IPS DF 6.9 (cell line): ENCODE measurements at regions not wholly inside any gene's neighbourhood (a gene's known extent, or its start where the extent isn't known, plus 50 kb on each side); places are given as distances from the start of the nearest gene placed in this dataset.

ENCODE experiments used
- DNase-seq: peaks from one replicate; pipeline ENCODE4 v3.0.0-alpha.2; 2013; ENCODE audit warnings: low read depth, low spot score
- H3K27ac ChIP-seq: one replicate; pipeline ENCODE4 v1.5.1; 2013; ENCODE audit warnings: low read length, control low read depth
- H3K27me3 ChIP-seq: 2 replicates; pipeline ENCODE4 v1.6.1; 2013; ENCODE audit warnings: mild to moderate bottlenecking, low read length; ENCODE audit not compliant: control insufficient read depth, insufficient read depth
- H3K36me3 ChIP-seq: 2 replicates; pipeline ENCODE4 v1.6.1; 2013; ENCODE audit warnings: low read length; ENCODE audit not compliant: control insufficient read depth, insufficient read depth
- H3K4me1 ChIP-seq: 2 replicates; pipeline ENCODE4 v1.6.1; 2013; ENCODE audit warnings: low read length; ENCODE audit not compliant: control insufficient read depth, insufficient read depth
- H3K4me3 ChIP-seq: 2 replicates; pipeline ENCODE4 v1.5.1; 2013; ENCODE audit warnings: mild to moderate bottlenecking, low read length
- H3K9me3 ChIP-seq: 2 replicates; pipeline ENCODE4 v1.6.1; 2013; ENCODE audit warnings: low read length, inconsistent platforms; ENCODE audit not compliant: control insufficient read depth, insufficient read depth
- WGBS: extraction: QIAGEN DNeasy Blood & Tissue Kit; methylation state at CpG from one replicate; pipeline ENCODE4 v1.1.7; 2013; ENCODE audit warnings: mixed read lengths, missing lambda C conversion rate; ENCODE audit not compliant: insufficient read length, insufficient coverage; 5-methylcytosine and 5-hydroxymethylcytosine counted together

DNA sequence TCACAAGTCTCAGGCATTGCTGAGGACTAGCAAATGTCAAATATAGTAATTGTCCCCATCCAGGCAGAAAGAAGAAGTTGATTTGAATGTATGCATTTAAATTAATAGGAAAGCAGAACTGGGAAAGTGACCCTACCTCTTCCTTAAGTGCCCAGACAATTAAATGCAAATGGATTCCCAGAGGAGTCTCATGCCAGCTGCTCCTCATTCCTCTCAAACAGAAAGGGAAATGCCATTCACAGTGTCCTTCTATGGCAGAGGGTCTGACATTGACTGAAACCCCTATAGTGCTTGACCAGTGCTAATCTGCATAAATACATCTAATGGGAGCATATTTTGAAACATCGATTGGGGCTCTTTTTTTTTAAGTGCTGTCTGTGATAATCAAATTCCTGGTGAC lies 292.4 kb upstream of the SEL1L start:
- no CpG with 5 or more reads among the region's 1 CpG for WGBS
- Histone ChIP-seq H3K4me3 (no peak overlapping the region), H3K9me3 (no peaks in the 10 kb centered on the region), H3K4me1 (0 out of 2 replicates have a peak, but pooled peaks cover 1% of the 10 kb centered on the region), H3K36me3 (no peaks in the 10 kb centered on the region), H3K27ac (no peak overlapping the region), H3K27me3 (no peaks in the 10 kb centered on the region)
- no peak for DNase-seq

DNA sequence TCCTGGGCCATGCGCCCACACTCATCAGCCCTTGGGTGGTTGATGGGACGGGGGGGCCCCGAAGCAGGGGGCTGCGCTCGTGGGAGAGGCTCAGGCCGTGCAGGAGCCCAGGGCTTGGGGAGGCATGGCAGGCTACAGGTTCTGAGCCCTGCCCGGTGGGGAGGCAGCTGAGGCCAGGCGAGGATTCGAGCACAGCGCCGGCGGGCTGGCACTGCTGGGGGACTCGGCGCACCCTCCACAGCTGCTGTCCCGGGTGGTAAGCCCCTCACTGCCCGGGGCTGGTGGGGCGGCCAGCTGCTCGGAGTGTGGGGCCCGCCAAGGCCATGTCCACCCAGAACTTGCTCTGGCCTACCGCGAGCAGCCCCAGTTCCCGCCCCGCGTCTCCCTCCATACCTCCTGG lies 295.8 kb upstream of the SEL1L start:
- no peak overlapping the region for H3K27ac ChIP-seq
- H3K9me3 ChIP-seq: no peaks in the 10 kb centered on the region
- H3K36me3 ChIP-seq: no peaks in the 10 kb centered on the region
- no CpG with 5 or more reads among the region's 24 CpGs for WGBS
- H3K27me3 ChIP-seq: no peaks in the 10 kb centered on the region
- no peak for DNase-seq
- H3K4me3 ChIP-seq: no peak overlapping the region
- H3K4me1 ChIP-seq: no peaks in the 10 kb centered on the region

DNA sequence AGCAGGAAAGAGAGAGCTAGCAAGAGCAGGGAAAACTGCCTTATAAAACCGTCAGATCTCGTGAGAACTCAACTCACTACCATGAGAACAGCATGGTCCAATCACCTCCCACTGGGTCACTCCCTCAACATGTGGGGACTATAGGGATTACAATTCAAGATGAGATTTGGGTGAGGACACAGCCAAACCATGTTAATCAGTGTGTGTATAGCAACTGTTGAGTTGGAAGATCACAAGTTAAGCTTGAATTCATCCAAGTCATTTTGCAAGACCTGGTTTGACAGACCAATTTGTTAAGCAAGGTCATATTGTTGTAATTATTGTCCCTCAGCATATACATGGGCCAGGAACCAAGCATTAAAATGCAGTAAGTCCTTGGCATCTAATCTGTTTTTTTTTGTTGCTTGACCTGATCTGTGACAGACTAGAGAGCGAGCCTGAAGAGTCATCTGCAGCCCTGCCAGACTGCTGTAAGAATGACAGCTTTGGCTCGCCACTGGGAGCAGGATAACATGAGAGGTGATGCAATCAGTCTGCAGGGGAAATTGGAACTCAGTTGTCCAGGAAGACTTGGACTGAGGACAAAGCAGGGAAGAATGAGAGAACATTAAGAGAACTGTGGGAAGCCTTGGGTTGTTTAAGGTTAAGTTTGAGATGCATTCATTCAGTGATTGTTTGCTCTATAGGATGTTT lies 297.6 kb upstream of the SEL1L start:
- no CpG with 5 or more reads among the region's 4 CpGs for WGBS

DNA sequence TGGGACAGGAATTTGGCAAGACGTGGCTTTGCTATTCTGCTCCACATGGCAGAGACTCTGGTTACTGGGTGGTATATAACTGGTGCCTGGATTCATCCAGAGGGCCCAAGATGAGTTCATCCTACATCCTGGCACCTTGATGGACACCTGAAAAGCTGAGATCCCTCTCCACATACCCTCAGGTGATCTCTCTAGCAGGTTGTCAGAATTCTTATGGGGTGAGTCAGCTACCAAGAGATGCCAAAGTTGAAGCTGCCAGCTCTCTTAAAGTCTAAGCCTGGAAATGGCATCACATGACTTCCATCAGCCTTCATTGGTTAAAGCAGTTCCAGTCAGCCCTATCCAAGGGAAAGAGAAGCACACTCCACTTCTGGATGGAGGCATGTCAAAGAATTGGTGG lies 300.7 kb upstream of the SEL1L start:
- Histone ChIP-seq H3K9me3 (no peaks in the 10 kb centered on the region; the same call in 1 of the 2 replicates), H3K4me3 (no peak overlapping the region), H3K27ac (no peak overlapping the region), H3K27me3 (no peaks in the 10 kb centered on the region), H3K4me1 (no peaks in the 10 kb centered on the region), H3K36me3 (no peaks in the 10 kb centered on the region)
- no CpG with 5 or more reads among the region's 1 CpG for WGBS
- DNase-seq: no peak

More for the DNA sequence above, 297.6 kb upstream of the SEL1L start:
- no peaks in the 10 kb centered on the region; the same call in 1 of the 2 replicates for H3K9me3 ChIP-seq
- no peak overlapping the region for H3K4me3 ChIP-seq
- H3K27ac ChIP-seq: no peak overlapping the region
- H3K36me3 ChIP-seq: no peaks in the 10 kb centered on the region
- DNase-seq: no peak
- H3K27me3 ChIP-seq: no peaks in the 10 kb centered on the region
- no peaks in the 10 kb centered on the region for H3K4me1 ChIP-seq

DNA sequence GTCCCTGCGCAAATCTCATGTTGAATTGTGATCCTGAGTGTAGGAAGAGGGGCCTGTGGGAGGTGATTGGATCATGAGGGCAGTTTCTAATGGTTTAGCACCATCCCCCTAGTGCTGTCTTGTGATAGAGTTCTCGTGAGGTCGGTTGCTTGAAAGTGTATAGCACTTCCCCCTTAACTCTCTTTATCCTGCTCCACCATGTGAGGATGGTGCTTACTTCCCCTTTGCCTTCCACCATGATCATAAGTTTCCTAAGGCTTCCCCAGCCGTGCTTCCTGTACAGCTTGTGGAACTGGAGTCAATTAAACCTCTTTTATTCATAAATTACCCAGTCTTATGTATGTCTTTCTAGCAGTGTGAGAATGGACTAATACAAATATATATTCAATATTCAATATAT lies 303.7 kb upstream of the SEL1L start:
- Histone ChIP-seq H3K36me3 (no peaks in the 10 kb centered on the region), H3K4me3 (no peak overlapping the region), H3K27ac (no peak overlapping the region), H3K4me1 (no peaks in the 10 kb centered on the region), H3K27me3 (no peaks in the 10 kb centered on the region), H3K9me3 (no peaks in the 10 kb centered on the region; the same call in 1 of the 2 replicates)
- WGBS: no CpG with 5 or more reads among the region's 4 CpGs
- DNase-seq: no peak

DNA sequence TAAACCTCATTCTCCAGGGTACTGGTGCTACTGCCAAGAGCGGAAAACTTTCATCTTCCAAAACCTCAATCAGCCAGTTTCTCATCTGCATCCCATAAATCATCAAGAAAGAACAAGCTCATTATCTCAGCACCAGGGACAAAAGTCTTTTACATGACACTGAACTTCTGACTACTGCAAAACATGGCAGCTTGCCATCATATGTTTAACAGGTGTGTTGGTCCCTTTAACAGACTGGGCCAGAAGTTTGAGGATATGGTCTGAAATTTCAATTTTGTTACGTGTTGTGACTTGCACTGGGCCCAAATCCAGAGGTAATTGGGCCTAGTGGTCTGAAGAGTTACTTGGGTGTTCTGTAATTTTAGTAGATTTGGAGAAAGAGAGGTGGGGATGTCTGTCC lies 305.4 kb upstream of the SEL1L start:
- DNase-seq: no peak
- no CpG with 5 or more reads among the region's 2 CpGs for WGBS
- Histone ChIP-seq H3K4me3 (no peak overlapping the region), H3K4me1 (no peaks in the 10 kb centered on the region), H3K9me3 (no peaks in the 10 kb centered on the region; the same call in 1 of the 2 replicates), H3K27ac (no peak overlapping the region), H3K27me3 (no peaks in the 10 kb centered on the region), H3K36me3 (no peaks in the 10 kb centered on the region)

DNA sequence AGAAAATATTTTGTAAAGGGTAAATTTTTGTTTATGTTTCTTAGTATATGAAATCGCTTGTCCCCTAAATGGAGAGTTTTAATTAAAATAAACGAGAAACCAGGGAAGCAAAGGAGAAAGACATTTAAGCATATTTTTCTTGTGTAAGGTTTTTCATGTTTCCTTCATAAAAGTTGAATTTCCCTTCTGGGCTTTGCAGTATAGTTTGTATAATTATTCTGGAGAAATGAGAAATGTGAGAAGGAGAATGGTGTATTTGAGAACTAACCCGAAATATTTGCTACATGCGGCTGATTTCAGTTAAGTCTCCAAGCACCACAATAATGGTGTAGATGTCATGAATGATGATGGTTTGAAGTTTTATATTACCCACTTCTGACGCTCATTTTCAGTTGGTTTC lies 307.7 kb upstream of the SEL1L start:
- no peaks in the 10 kb centered on the region; the same call in 1 of the 2 replicates for H3K9me3 ChIP-seq
- H3K4me3 ChIP-seq: no peak overlapping the region
- DNase-seq: no peak
- 100% methylated on average over 3 of the region's 5 CpGs for whole genome bisulfite sequencing
- H3K27ac ChIP-seq: no peak overlapping the region
- no peaks in the 10 kb centered on the region for H3K36me3 ChIP-seq
- H3K4me1 ChIP-seq: no peaks in the 10 kb centered on the region
- no peaks in the 10 kb centered on the region for H3K27me3 ChIP-seq

DNA sequence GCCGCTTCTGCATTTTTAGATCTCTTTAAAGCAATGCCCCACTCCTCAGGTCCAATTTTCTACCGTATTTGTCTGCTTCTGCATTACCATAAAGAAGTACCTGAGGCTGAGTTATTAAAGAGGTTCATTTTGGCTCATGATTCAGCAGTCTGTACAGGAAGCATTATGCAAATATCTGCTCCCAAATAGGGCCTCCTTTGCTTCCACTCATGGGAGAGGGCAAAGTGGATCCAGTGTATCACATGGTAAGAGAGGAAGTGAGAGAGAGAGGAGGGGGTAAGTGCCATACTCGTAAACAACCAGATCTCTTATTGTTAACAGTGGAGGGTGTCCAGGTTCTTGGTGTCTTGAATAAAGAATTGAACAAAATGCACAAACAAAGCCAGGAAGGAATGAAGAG lies 316.1 kb upstream of the SEL1L start:
- no CpG with 5 or more reads among the region's 3 CpGs for WGBS
- H3K36me3 ChIP-seq: no peaks in the 10 kb centered on the region
- no peaks in the 10 kb centered on the region for H3K4me1 ChIP-seq
- no peak overlapping the region for H3K27ac ChIP-seq
- H3K27me3 ChIP-seq: no peaks in the 10 kb centered on the region
- H3K4me3 ChIP-seq: no peak overlapping the region
- no peaks in the 10 kb centered on the region; the same call in 1 of the 2 replicates for H3K9me3 ChIP-seq
- no peak for DNase-seq

DNA sequence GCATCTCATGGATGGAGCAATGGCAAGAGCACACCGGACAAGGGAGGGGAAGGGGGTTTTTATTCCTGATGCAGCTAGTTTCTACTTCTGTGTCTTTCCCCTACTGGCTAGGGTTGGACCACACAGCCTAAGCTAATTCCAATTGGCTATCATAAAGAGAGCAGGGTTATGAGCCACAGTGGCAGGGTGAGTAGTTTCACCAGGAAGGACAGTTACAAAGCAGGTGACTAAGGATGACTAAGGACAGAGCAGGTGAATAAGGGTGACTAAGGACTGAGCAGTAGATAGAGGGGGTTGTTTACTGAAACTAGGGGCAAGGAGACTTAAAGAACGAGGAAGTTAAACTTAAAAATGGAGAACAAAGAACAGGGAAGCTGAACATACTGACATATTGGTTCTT lies 321.4 kb upstream of the SEL1L start:
- Histone ChIP-seq H3K4me3 (no peak overlapping the region), H3K4me1 (no peaks in the 10 kb centered on the region), H3K27me3 (no peaks in the 10 kb centered on the region), H3K36me3 (no peaks in the 10 kb centered on the region), H3K27ac (no peak overlapping the region), H3K9me3 (no peaks in the 10 kb centered on the region; the same call in none of the 2 replicates)
- no peak for DNase-seq
- WGBS: no CpG with 5 or more reads among the region's 2 CpGs

DNA sequence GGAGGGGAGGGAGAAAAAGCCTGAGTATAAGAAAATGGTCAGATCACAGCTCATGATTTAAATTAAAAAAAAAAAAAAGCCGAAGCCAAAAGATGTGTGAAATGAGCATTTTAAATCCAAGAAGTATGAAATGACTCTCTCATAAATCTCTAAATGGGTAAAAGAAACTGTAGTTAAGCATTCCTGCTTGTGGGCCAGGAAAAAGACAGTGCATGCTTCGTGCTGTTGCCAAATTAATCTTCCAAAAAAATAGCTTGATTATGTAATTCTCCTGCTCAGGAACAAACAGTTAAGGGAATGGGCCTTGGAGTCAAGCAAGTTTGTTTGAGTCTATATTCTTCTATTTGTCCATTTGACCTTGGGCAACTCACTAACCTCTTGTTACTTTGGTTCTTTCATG lies 325.4 kb upstream of the SEL1L start:
- DNase-seq: no peak
- H3K36me3 ChIP-seq: no peaks in the 10 kb centered on the region
- no peak overlapping the region for H3K27ac ChIP-seq
- no peaks in the 10 kb centered on the region for H3K27me3 ChIP-seq
- no CpG with 5 or more reads among the region's 2 CpGs for WGBS
- no peaks in the 10 kb centered on the region; the same call in none of the 2 replicates for H3K9me3 ChIP-seq
- H3K4me3 ChIP-seq: no peak overlapping the region
- H3K4me1 ChIP-seq: no peaks in the 10 kb centered on the region

DNA sequence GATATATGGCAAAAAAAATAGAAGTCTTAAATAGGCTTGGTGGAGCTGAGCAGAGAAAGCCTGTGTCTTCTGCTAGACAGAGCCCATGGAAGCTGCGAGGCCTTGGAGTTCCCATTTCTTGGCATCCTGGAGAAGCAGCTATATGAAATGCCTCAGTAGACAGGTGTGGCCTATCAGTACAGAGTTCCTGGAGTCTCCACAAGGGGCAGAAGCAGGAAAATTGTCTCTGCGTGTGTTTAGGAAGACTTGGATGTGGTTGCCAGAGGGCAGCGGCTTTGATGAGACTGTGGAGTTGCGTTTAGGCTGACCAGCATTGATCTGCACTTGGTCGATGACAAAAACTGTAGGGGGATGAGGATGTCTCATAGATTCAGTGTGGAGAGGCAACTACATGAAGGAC lies 334.5 kb upstream of the SEL1L start:
- Histone ChIP-seq H3K4me3 (no peak overlapping the region), H3K4me1 (no peaks in the 10 kb centered on the region), H3K36me3 (no peaks in the 10 kb centered on the region), H3K27me3 (no peaks in the 10 kb centered on the region; the same call in 1 of the 2 replicates), H3K9me3 (no peaks in the 10 kb centered on the region), H3K27ac (no peak overlapping the region)
- WGBS: no CpG with 5 or more reads among the region's 5 CpGs
- peak; percentile 7 for DNase-seq
